Neural cell (in vitro differentiated cells): ENCODE measurements at regions not wholly inside any gene's neighbourhood (a gene's known extent, or its start where the extent isn't known, plus 50 kb on each side); places are given as distances from the start of the nearest gene placed in this dataset.

Experiments used
- H2AFZ ChIP-seq: fragments of 200-600, 300-800 bp; sonication (generic), shearing (Covaris generic); 2 replicates; pipeline ENCODE4 v1.6.0; 2014; ENCODE audit warnings: low read depth, mild to moderate bottlenecking, antibody characterized with exemption, low read length, moderate library complexity
- H3F3A ChIP-seq: fragments of 200-600 bp; shearing (Covaris generic); 2 replicates; pipeline ENCODE4 v1.6.1; 2016; ENCODE audit warnings: mild to moderate bottlenecking, moderate library complexity, mixed read lengths, antibody characterized with exemption, low read length; ENCODE audit not compliant: insufficient read depth, poor library complexity, severe bottlenecking
- H3K27ac ChIP-seq: fragments of 200-600, 300-800 bp; sonication (generic), shearing (Covaris generic); 2 replicates; pipeline ENCODE4 v1.5.1; 2014; ENCODE audit warnings: mild to moderate bottlenecking, low read length, moderate library complexity
- H3K27me3 ChIP-seq: fragments of 300-800, 200-600 bp; sonication (generic), shearing (Covaris generic); 2 replicates; pipeline ENCODE4 v1.6.0; 2014; ENCODE audit warnings: mild to moderate bottlenecking, low read depth, low read length, moderate library complexity; ENCODE audit not compliant: insufficient read depth
- H3K36me3 ChIP-seq: fragments of 300-800, 200-600 bp; sonication (generic), shearing (Covaris generic); 2 replicates; pipeline ENCODE4 v1.5.1; 2014; ENCODE audit warnings: mild to moderate bottlenecking, antibody characterized with exemption, low read length, moderate library complexity; ENCODE audit not compliant: insufficient read depth
- H3K4me2 ChIP-seq: fragments of 300-800, 200-600 bp; sonication (generic), shearing (Covaris generic); 2 replicates; pipeline ENCODE4 v1.6.0; 2014; ENCODE audit warnings: mild to moderate bottlenecking, low read length
- H3K4me3 ChIP-seq: fragments of 300-800, 200-600 bp; sonication (generic), shearing (Covaris generic); 2 replicates; pipeline ENCODE4 v1.5.1; 2014; ENCODE audit warnings: mild to moderate bottlenecking, low read length, moderate library complexity
- H3K79me2 ChIP-seq: fragments of 200-600 bp; shearing (Covaris generic); replicated peaks from 2 replicates; pipeline ENCODE4 v1.6.0; 2014; ENCODE audit warnings: mild to moderate bottlenecking, low read length, moderate library complexity; ENCODE audit not compliant: insufficient read depth
- H3K9ac ChIP-seq: fragments of 300-800, 200-600 bp; sonication (generic), shearing (Covaris generic); 2 replicates; pipeline ENCODE4 v1.6.1; 2016; ENCODE audit warnings: mild to moderate bottlenecking, low read length, mixed read lengths
- H3K9me2 ChIP-seq: fragments of 200-600 bp; shearing (Covaris generic); 2 replicates; pipeline ENCODE4 v1.6.1; 2016; ENCODE audit warnings: mild to moderate bottlenecking, low read length, mixed read lengths; ENCODE audit not compliant: insufficient read depth
- H3K9me3 ChIP-seq: fragments of 200-600, 300-800 bp; sonication (generic), shearing (Covaris generic); 2 replicates; pipeline ENCODE4 v1.6.1; 2016; ENCODE audit warnings: mild to moderate bottlenecking, mixed run types, low read length, moderate library complexity, mixed read lengths
- H4K20me1 ChIP-seq: fragments of 200-600 bp; shearing (Covaris generic); 2 replicates; pipeline ENCODE4 v1.6.1; 2016; ENCODE audit warnings: mild to moderate bottlenecking, mixed run types; ENCODE audit not compliant: insufficient read depth
- EP300 ChIP-seq: fragments of 450-650 bp; conservative IDR thresholded peaks from 2 replicates; pipeline ENCODE4 v1.6.1; 2014; ENCODE audit warnings: antibody characterized with exemption, mild to moderate bottlenecking, moderate library complexity; ENCODE audit not compliant: poor library complexity, severe bottlenecking
- EZH2 ChIP-seq: fragments of 200-600, 300-800 bp; shearing (Covaris generic), sonication (generic); IDR thresholded peaks from 2 replicates; pipeline ENCODE4 v1.6.1; 2014; ENCODE audit warnings: antibody characterized with exemption, low read length, borderline replicate concordance, mild to moderate bottlenecking; ENCODE audit not compliant: insufficient read depth, poor library complexity, severe bottlenecking
- MXI1 ChIP-seq: fragments of 450-650 bp; conservative IDR thresholded peaks from 2 replicates; pipeline ENCODE4 v1.6.1; 2014; ENCODE audit warnings: antibody characterized with exemption, mild to moderate bottlenecking; ENCODE audit not compliant: poor library complexity, severe bottlenecking
- POLR2AphosphoS5 ChIP-seq: IDR thresholded peaks from 2 replicates; pipeline ENCODE4 v1.6.1; 2012
- RAD21 ChIP-seq: fragments of 450-650 bp; conservative IDR thresholded peaks from 2 replicates; pipeline ENCODE4 v1.6.1; 2014; ENCODE audit warnings: antibody characterized with exemption, mild to moderate bottlenecking, moderate library complexity
- REST ChIP-seq: IDR thresholded peaks from 2 replicates; pipeline ENCODE4 v1.6.1; 2012; ENCODE audit warnings: borderline replicate concordance
- SMC3 ChIP-seq: fragments of 450-650 bp; conservative IDR thresholded peaks from 2 replicates; pipeline ENCODE4 v1.6.1; 2014; ENCODE audit warnings: antibody characterized with exemption, mild to moderate bottlenecking, moderate library complexity; ENCODE audit not compliant: poor library complexity
- TAF1 ChIP-seq: IDR thresholded peaks from 2 replicates; pipeline ENCODE4 v1.6.1; 2012; ENCODE audit warnings: low read depth
- TF ChIP-seq, protein P1 (sequence below): fragments of 450-650 bp; IDR thresholded peaks from 2 replicates; pipeline ENCODE4 v1.5.1; 2014; ENCODE audit warnings: antibody characterized with exemption, mild to moderate bottlenecking, moderate library complexity; ENCODE audit not compliant: poor library complexity, severe bottlenecking

DNA sequence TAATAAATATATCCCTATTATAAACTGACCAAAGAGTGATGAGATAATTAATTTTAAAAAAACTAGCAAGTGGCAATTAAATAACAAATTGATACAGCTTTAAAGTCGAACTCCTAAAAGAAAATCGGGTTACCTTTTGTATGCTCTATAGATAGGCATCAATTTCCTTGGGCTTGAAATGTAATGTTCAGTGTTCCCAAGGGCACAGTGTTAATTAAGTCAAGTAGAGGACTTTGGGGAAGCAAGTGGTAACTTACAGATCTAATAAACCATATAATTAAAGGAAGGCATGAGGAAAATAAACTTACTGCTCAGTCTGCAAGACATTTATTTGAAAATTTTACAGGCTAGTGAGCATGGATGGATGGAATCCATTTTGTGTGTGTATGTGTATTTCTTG, 220.9 kb downstream of the FSCB start:
- no peak overlapping the region for H3K4me3 ChIP-seq
- no peak overlapping the region for H3K4me2 ChIP-seq
- H3K36me3 ChIP-seq = no peaks in the 10 kb centered on the region
- TF ChIP-seq, protein P1, sequence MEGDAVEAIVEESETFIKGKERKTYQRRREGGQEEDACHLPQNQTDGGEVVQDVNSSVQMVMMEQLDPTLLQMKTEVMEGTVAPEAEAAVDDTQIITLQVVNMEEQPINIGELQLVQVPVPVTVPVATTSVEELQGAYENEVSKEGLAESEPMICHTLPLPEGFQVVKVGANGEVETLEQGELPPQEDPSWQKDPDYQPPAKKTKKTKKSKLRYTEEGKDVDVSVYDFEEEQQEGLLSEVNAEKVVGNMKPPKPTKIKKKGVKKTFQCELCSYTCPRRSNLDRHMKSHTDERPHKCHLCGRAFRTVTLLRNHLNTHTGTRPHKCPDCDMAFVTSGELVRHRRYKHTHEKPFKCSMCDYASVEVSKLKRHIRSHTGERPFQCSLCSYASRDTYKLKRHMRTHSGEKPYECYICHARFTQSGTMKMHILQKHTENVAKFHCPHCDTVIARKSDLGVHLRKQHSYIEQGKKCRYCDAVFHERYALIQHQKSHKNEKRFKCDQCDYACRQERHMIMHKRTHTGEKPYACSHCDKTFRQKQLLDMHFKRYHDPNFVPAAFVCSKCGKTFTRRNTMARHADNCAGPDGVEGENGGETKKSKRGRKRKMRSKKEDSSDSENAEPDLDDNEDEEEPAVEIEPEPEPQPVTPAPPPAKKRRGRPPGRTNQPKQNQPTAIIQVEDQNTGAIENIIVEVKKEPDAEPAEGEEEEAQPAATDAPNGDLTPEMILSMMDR = no peak
- TF ChIP-seq EP300 (no peak), POLR2AphosphoS5 (no peak), REST (no peak), EZH2 (no peak), SMC3 (no peak), MXI1 (no peak), TAF1 (no peak)
- no peaks in the 10 kb centered on the region for H3K79me2 ChIP-seq
- no peak overlapping the region for H3K9ac ChIP-seq
- no peak overlapping the region for H2AFZ ChIP-seq
- H3K9me3 ChIP-seq = no peaks in the 10 kb centered on the region
- no peak overlapping the region for H3K27ac ChIP-seq
- no peaks in the 10 kb centered on the region for H3F3A ChIP-seq
- H4K20me1 ChIP-seq = no peaks in the 10 kb centered on the region
- H3K27me3 ChIP-seq = no peaks in the 10 kb centered on the region
- H3K9me2 ChIP-seq = no peaks in the 10 kb centered on the region

DNA sequence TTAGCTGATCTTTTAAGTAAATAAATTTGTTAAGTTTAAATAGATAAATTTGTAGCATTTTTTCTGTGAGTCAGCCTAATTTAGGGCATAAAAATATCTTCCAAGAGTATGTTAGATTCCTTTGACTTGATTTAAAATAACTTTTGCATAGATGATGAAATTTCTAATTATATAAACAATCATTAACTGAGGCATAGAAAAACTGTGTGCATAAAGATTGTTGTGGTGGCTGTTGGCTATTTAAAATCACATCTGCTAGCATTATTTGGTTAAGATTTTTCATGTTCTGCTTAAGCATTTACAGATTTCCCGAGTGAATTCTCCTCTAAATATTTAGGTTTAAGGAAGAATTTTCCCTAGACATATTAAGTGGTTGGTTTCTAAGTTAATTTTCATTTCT, 223.2 kb downstream of the FSCB start:
- Histone ChIP-seq H3K4me3 (no peak overlapping the region), H3K4me2 (no peak overlapping the region), H3K9me3 (no peaks in the 10 kb centered on the region), H3F3A (no peaks in the 10 kb centered on the region), H3K27me3 (no peaks in the 10 kb centered on the region), H3K27ac (no peak overlapping the region), H4K20me1 (no peaks in the 10 kb centered on the region), H3K79me2 (no peaks in the 10 kb centered on the region), H2AFZ (no peak overlapping the region), H3K36me3 (no peaks in the 10 kb centered on the region), H3K9me2 (no peaks in the 10 kb centered on the region), H3K9ac (no peak overlapping the region)
- TF ChIP-seq, protein P1 = no peak
- TF ChIP-seq REST (no peak), SMC3 (no peak), EZH2 (no peak), POLR2AphosphoS5 (no peak), TAF1 (no peak), RAD21 (no peak), MXI1 (no peak)
